Right atrium auricular region (tissue), 2 donors: ENCODE measurements at regions not wholly inside any gene's neighbourhood (a gene's known extent, or its start where the extent isn't known, plus 50 kb on each side); places are given as distances from the start of the nearest gene placed in this dataset.

Experiments used
- DNase-seq: peaks from one replicate; pipeline ENCODE4 v3.0.0-alpha.2; 2019; ENCODE audit warnings: low spot score
- H3K27ac ChIP-seq, 2 donors: fragments of 200-600 bp; sonication (generic); 1 replicate in 1 of 2; 2 replicates in 1 of 2; pipeline ENCODE4 v1.5.1; 2016 to 2019
- H3K27me3 ChIP-seq, 2 donors: fragments of 200-600 bp; sonication (generic); one replicate each; pipeline versions ENCODE4 v1.5.1 to v1.6.0; 2017 to 2019
- H3K36me3 ChIP-seq: fragments of 200-600 bp; sonication (generic); one replicate; pipeline ENCODE4 v1.5.1; 2016
- H3K4me1 ChIP-seq, 2 donors: fragments of 200-600 bp; sonication (generic); one replicate each; pipeline versions ENCODE4 v1.5.1 to v1.6.0; 2017 to 2019
- H3K4me3 ChIP-seq, 2 donors: fragments of 200-600 bp; sonication (generic); 1 replicate in 1 of 2; 2 replicates in 1 of 2; pipeline ENCODE4 v1.5.1; 2017 to 2019; ENCODE audit warnings: mild to moderate bottlenecking in 1 of 2, moderate library complexity in 1 of 2
- H3K9me3 ChIP-seq, 2 donors: fragments of 200-600 bp; sonication (generic); one replicate each; pipeline ENCODE4 v1.5.1; 2019
- CTCF ChIP-seq, 2 donors: fragments of 200-600 bp; sonication (generic); IDR thresholded peaks; one replicate each; pipeline ENCODE4 v1.5.1; 2019; ENCODE audit warnings: antibody characterized with exemption in 2 of 2

- Histone ChIP-seq H3K36me3 (no peaks in the 10 kb centered on the region), H3K9me3 (no peaks in the 10 kb centered on the region), H3K27me3 (no peaks in the 10 kb centered on the region), H3K27ac (no peak overlapping the region), H3K4me3 (no peak overlapping the region), H3K4me1 (no peaks in the 10 kb centered on the region)
- TF ChIP-seq CTCF (IDR thresholded peaks at IDR 0.05) = no peak
- DNase-seq = no peak
Measured at GRCh38 chr2:48852938-48853337, 97.4 kb upstream of the LHCGR start.

GRCh38 chr2:48851161-48851560 lies 95.6 kb upstream of the LHCGR start:
- no peak for DNase-seq
- H3K9me3 ChIP-seq = no peaks in the 10 kb centered on the region
- H3K4me3 ChIP-seq = no peak overlapping the region
- no peak overlapping the region for H3K27ac ChIP-seq
- H3K4me1 ChIP-seq = no peaks in the 10 kb centered on the region
- TF ChIP-seq CTCF (IDR thresholded peaks at IDR 0.05) = no peak
- no peaks in the 10 kb centered on the region for H3K27me3 ChIP-seq
- H3K36me3 ChIP-seq = no peaks in the 10 kb centered on the region

- no peak for TF ChIP-seq CTCF (IDR thresholded peaks at IDR 0.05)
- Histone ChIP-seq H3K27me3 (no peaks in the 10 kb centered on the region), H3K9me3 (no peaks in the 10 kb centered on the region), H3K4me1 (no peaks in the 10 kb centered on the region), H3K36me3 (no peaks in the 10 kb centered on the region), H3K27ac (no peak overlapping the region), H3K4me3 (no peak overlapping the region)
- no peak for DNase-seq
Measured at GRCh38 chr2:48849770-48850169, 94.2 kb upstream of the LHCGR start.

GRCh38 chr2:48845684-48846083 lies 90.2 kb upstream of the LHCGR start:
- H3K4me1 ChIP-seq = no peaks in the 10 kb centered on the region
- TF ChIP-seq CTCF (IDR thresholded peaks at IDR 0.05) = no peak
- no peak overlapping the region for H3K27ac ChIP-seq
- no peaks in the 10 kb centered on the region for H3K9me3 ChIP-seq
- no peak for DNase-seq
- H3K27me3 ChIP-seq = no peaks in the 10 kb centered on the region
- no peaks in the 10 kb centered on the region for H3K36me3 ChIP-seq
- no peak overlapping the region for H3K4me3 ChIP-seq

- Histone ChIP-seq H3K4me1 (no peaks in the 10 kb centered on the region), H3K27ac (no peak overlapping the region), H3K4me3 (no peak overlapping the region), H3K27me3 (no peaks in the 10 kb centered on the region), H3K36me3 (no peaks in the 10 kb centered on the region), H3K9me3 (no peaks in the 10 kb centered on the region)
- no peak for TF ChIP-seq CTCF (IDR thresholded peaks at IDR 0.05)
- no peak for DNase-seq
Measured at GRCh38 chr2:48844417-48845155, 89.1 kb upstream of the LHCGR start.

- no peak overlapping the region for H3K27ac ChIP-seq
- DNase-seq = no peak
- H3K27me3 ChIP-seq = no peaks in the 10 kb centered on the region
- H3K36me3 ChIP-seq = no peaks in the 10 kb centered on the region
- no peaks in the 10 kb centered on the region for H3K9me3 ChIP-seq
- H3K4me1 ChIP-seq = no peaks in the 10 kb centered on the region
- TF ChIP-seq CTCF (IDR thresholded peaks at IDR 0.05) = no peak
- no peak overlapping the region for H3K4me3 ChIP-seq
Measured at GRCh38 chr2:48841126-48841525, 85.6 kb upstream of the LHCGR start.
